ENCODE measurements at regions not wholly inside any gene's neighbourhood (a gene's known extent, or its start where the extent isn't known, plus 50 kb on each side); places are given as distances from the start of the nearest gene placed in this dataset.

DNA sequence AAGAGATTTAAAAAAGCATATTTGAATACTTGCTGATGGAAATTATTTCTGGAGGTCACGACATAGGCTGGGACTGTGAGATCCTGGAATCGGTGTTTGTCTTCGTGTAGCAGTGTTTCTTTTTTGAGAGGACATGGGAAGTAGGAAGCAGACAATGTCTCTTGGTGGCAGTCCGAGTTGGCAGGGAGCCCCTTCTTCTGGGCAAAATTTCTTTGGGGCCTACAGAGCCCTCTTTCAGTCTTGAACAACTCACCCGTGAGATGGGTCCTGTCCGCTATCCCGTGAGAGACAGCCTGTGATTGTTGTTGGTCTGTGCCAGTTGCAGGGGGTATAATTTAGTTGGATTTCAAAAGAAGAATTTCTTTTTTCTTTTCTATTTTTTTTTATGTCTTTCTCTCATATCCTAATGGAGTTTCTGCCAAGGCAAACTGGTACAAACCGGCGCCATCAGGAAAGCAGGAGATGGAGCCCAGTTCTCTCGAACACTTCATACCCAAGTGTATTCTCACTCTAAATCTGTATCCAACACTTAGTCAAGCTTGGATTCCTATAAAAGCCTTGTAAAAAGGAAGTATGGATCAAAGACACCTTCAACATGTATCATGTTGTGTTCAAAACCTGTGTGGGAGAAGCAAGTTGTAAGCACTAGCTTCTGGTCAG is 785.1 kb downstream of the MAFB start:
- no peaks in the 10 kb centered on the region for H3K9me1 ChIP-seq (replicated peaks; ENCODE audit: control insufficient read depth, extremely low read depth, insufficient read depth, low read length)
- dilution Hi-C loops (cut with MboI; ENCODE audit: extremely low pct_ligation_motif_present, low sequenced_read_pairs) = no loop called here
- H3K27me3 ChIP-seq (ENCODE audit: control insufficient read depth in 2 of 2, insufficient read depth in 2 of 2, low read length in 2 of 2) = no peaks in the 10 kb centered on the region
- ChIA-PET CTCF (no interaction called here), POLR2A (no interaction called here)
- no peak overlapping the region for H3K4me3 ChIP-seq (replicated peaks in 1 of 3; ENCODE audit: insufficient read depth in 1 of 3, low read depth in 1 of 3, low read length in 3 of 3)
- H4K20me1 ChIP-seq (replicated peaks; ENCODE audit: control insufficient read depth, extremely low read depth, insufficient read depth, low read length) = no peaks in the 10 kb centered on the region
- no peak for DNase-seq (ENCODE audit: low read depth, low spot score)
- no peak for FAIRE-seq
- H3K36me3 ChIP-seq (ENCODE audit: control insufficient read depth in 2 of 2, extremely low read depth in 1 of 2, insufficient read depth in 2 of 2, low read length in 2 of 2) = no peaks in the 10 kb centered on the region
- BruUV-seq (replicated peaks) = no TSS peak
- no peaks in the 10 kb centered on the region for H3K9me3 ChIP-seq (replicated peaks; ENCODE audit: control insufficient read depth, insufficient read depth, low read length)
- H3K4me2 ChIP-seq (ENCODE audit: insufficient read depth, low read length) = no peak overlapping the region
- H3K9ac ChIP-seq (replicated peaks; ENCODE audit: extremely low read depth, insufficient read depth, low read length) = no peak overlapping the region
- H2AFZ ChIP-seq (ENCODE audit: low read depth, low read length) = no peak overlapping the region
- no peak overlapping the region for H3K27ac ChIP-seq (ENCODE audit: insufficient read depth, low read depth, low read length)
- H3K4me1 ChIP-seq (ENCODE audit: control insufficient read depth, extremely low read depth, insufficient read depth, low read length) = no peaks in the 10 kb centered on the region
- H3K79me2 ChIP-seq (ENCODE audit: control insufficient read depth, insufficient read depth, low read length) = no peaks in the 10 kb centered on the region
- intact Hi-C loops (cut with micrococcal nuclease) = no loop called here
- no peak for TF ChIP-seq GATA2 (IDR thresholded peaks at IDR 0.05; ENCODE audit: insufficient read depth, insufficient read length, low read depth, low read length)
- TF ChIP-seq FOS (IDR thresholded peaks at IDR 0.05; ENCODE audit: borderline replicate concordance, insufficient read depth, low read length) = no peak
- TF ChIP-seq POLR2AphosphoS5 (IDR thresholded peaks at IDR 0.05; ENCODE audit: insufficient read depth, low read depth, low read length) = no peak
- no peak for TF ChIP-seq JUN (IDR thresholded peaks at IDR 0.05; ENCODE audit: borderline replicate concordance, insufficient read depth, insufficient read length, low read depth)
- TF ChIP-seq MYC (IDR thresholded peaks at IDR 0.05; ENCODE audit: low read depth, low read length) = no peak
- TF ChIP-seq POLR2A (IDR thresholded peaks at IDR 0.05; ENCODE audit: low read depth, low read length) = no peak
- no peak for TF ChIP-seq EZH2 (IDR thresholded peaks at IDR 0.05; ENCODE audit: borderline replicate concordance, low read depth, low read length, severe bottlenecking)
- TF ChIP-seq, protein P1, sequence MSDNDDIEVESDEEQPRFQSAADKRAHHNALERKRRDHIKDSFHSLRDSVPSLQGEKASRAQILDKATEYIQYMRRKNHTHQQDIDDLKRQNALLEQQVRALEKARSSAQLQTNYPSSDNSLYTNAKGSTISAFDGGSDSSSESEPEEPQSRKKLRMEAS (IDR thresholded peaks at IDR 0.05; ENCODE audit: insufficient read depth, insufficient read length) = no peak
- no peak for TF ChIP-seq CTCF (IDR thresholded peaks at IDR 0.05; ENCODE audit: extremely low read depth in 1 of 2, insufficient read depth in 1 of 2, low read depth in 1 of 2, low read length in 2 of 2)
